Psoas muscle (tissue), 7 donors: ENCODE measurements at regions not wholly inside any gene's neighbourhood (a gene's known extent, or its start where the extent isn't known, plus 50 kb on each side); places are given as distances from the start of the nearest gene placed in this dataset.

Source experiments
- ATAC-seq, 4 donors: fragments of 200-7000 bp; cut with Tn5 transposase; one replicate each; pipeline ENCODE4 v1.9.1; 2020; ENCODE audit warnings: moderate library complexity in 3 of 4, mild to moderate bottlenecking in 2 of 4
- DNase-seq, 2 donors: peaks; one replicate each; pipeline ENCODE4 v3.0.0-alpha.2; 2020
- H3K27ac ChIP-seq: fragments of 200-600 bp; one replicate; pipeline ENCODE4 v1.8.0; 2022
- H3K27me3 ChIP-seq, 3 donors: fragments of 200-600 bp in 1 of 3; one replicate each; pipeline versions ENCODE4 v1.6.1 to v1.8.0; 2013 to 2022; ENCODE audit warnings: low read length in 2 of 3, mild to moderate bottlenecking in 2 of 3, moderate library complexity in 1 of 3; ENCODE audit not compliant: insufficient read depth in 3 of 3
- H3K36me3 ChIP-seq, 2 donors: fragments of 200-600 bp in 1 of 2; one replicate each; pipeline versions ENCODE4 v1.6.1 to v1.8.0; 2013 to 2022; ENCODE audit warnings: low read depth in 1 of 2, mild to moderate bottlenecking in 1 of 2, moderate library complexity in 1 of 2; ENCODE audit not compliant: insufficient read depth in 1 of 2
- H3K4me1 ChIP-seq: fragments of 200-600 bp; one replicate; pipeline ENCODE4 v1.8.0; 2022
- H3K4me3 ChIP-seq: fragments of 200-600 bp; one replicate; pipeline ENCODE4 v1.8.0; 2022; ENCODE audit warnings: mild to moderate bottlenecking
- H3K9me3 ChIP-seq: fragments of 200-600 bp; one replicate; pipeline ENCODE4 v1.8.0; 2022
- CTCF ChIP-seq: fragments of 200-600 bp; IDR thresholded peaks from one replicate; pipeline ENCODE4 v1.8.0; 2022; ENCODE audit warnings: antibody characterized with exemption
- WGBS, 3 donors: extraction: QIAGEN DNeasy Blood & Tissue Kit; methylation state at CpG; one replicate each; pipeline versions ENCODE4 v1.1.6 to v1.1.7; 2013; 5-methylcytosine and 5-hydroxymethylcytosine counted together
- intact Hi-C, 2 donors: fragments of 100-400 bp; cut with DNase I; formaldehyde crosslinking; loops; one replicate each; pipeline versions ENCODE4 v1.11.0 to v1.14.2; 2022
- donor health status: healthy with polysubstance abuse.
- donor health status: DM: no; HTN: no; CAD: no; lungs with moderate emphysema.
- donor health status: Bipolar disorder and iron deficiency.
- donor health status: healthy.
- donor health status: DM: yes; HTN: yes; CAD: no.
- donor health status: DM: no; HTN: no; CAD: no.
- donor health status: DM: yes; HTN: yes; CAD: no.

GRCh38 chr4:3702561-3703221, 63.5 kb upstream of the ADRA2C start:
- Histone ChIP-seq H3K4me3 (no peak overlapping the region), H3K4me1 (no peaks in the 10 kb centered on the region), H3K27ac (no peak overlapping the region), H3K36me3 (no peaks in the 10 kb centered on the region), H3K27me3 (peaks cover 0 to 70% (median 28%) of the 10 kb centered on the region in 3 donors), H3K9me3 (no peaks in the 10 kb centered on the region)
- intact Hi-C loops: no loop called here
- ATAC-seq (no peak), DNase-seq (peak in 1 of 2 donors; percentile 34)
- 55 to 58% (median 56%) methylated on average over 28 to 31 of the region's 31 CpGs for WGBS, 3 donors
- no peak for TF ChIP-seq CTCF

GRCh38 chr4:3701736-3702560, 64.2 kb upstream of the ADRA2C start:
- no peak for TF ChIP-seq CTCF
- peak in 1 of 2 donors; percentile 42 for DNase-seq
- no peak overlapping the region for H3K27ac ChIP-seq
- no peaks in the 10 kb centered on the region for H3K9me3 ChIP-seq
- WGBS, 3 donors: 56 to 61% (median 60%) methylated on average over 28 to 29 of the region's 29 CpGs
- H3K36me3 ChIP-seq: no peaks in the 10 kb centered on the region
- intact Hi-C loops: no loop called here
- H3K27me3 ChIP-seq: peaks cover 0 to 62% (median 30%) of the 10 kb centered on the region in 3 donors
- no peak for ATAC-seq
- no peaks in the 10 kb centered on the region for H3K4me1 ChIP-seq
- no peak overlapping the region for H3K4me3 ChIP-seq

- no peaks in the 10 kb centered on the region for H3K9me3 ChIP-seq
- WGBS, 3 donors: 17 to 20% (median 19%) methylated on average over 12 of the region's 12 CpGs
These were observed 64.9 kb upstream of the ADRA2C start for GRCh38 chr4:3701271-3701734.

GRCh38 chr4:3700736-3701135, 65.4 kb upstream of the ADRA2C start:
- TF ChIP-seq CTCF: no peak
- no peaks in the 10 kb centered on the region for H3K9me3 ChIP-seq
- ATAC-seq (no peak), DNase-seq (no peak)
- H3K36me3 ChIP-seq: no peaks in the 10 kb centered on the region
- no peak overlapping the region for H3K27ac ChIP-seq
- H3K4me1 ChIP-seq: no peaks in the 10 kb centered on the region
- no peak overlapping the region for H3K4me3 ChIP-seq
- 59 to 69% (median 62%) methylated on average over 10 of the region's 10 CpGs for WGBS, 3 donors
- H3K27me3 ChIP-seq: peaks cover 0 to 53% (median 30%) of the 10 kb centered on the region in 3 donors
- intact Hi-C loops: no loop called here

More at GRCh38 chr4:3701271-3701734, 64.9 kb upstream of the ADRA2C start:
- peak in 1 of 2 donors; percentile 48 for DNase-seq
- no peak for ATAC-seq
- Histone ChIP-seq H3K36me3 (no peaks in the 10 kb centered on the region), H3K4me1 (no peaks in the 10 kb centered on the region), H3K27ac (no peak overlapping the region), H3K27me3 (peaks cover 0 to 58% (median 30%) of the 10 kb centered on the region in 3 donors), H3K4me3 (no peak overlapping the region)
- intact Hi-C loops: no loop called here
- no peak for TF ChIP-seq CTCF
